Heart right ventricle (tissue), 16 donors: ENCODE measurements at regions not wholly inside any gene's neighbourhood (a gene's known extent, or its start where the extent isn't known, plus 50 kb on each side); places are given as distances from the start of the nearest gene placed in this dataset.
"Not testable (repeated sequence)": the region's sequence is repeated elsewhere in the genome, so short reads cannot be mapped to it uniquely, and the experiment has no call there.

ENCODE experiments used
- ATAC-seq, 8 donors: fragments of 200-7000 bp; cut with Tn5 transposase; one replicate each; pipeline ENCODE4 v1.9.1; 2020; ENCODE audit warnings: mild to moderate bottlenecking in 8 of 8, moderate library complexity in 8 of 8, moderate number of reproducible peaks in 1 of 8
- DNase-seq, 2 donors: peaks; one replicate each; pipeline ENCODE4 v3.0.0-alpha.2; 2020
- H3K27ac ChIP-seq, 10 donors: fragments of 200-600 bp; sonication (generic) in 2 of 10; one replicate each; pipeline versions ENCODE4 v1.5.0 to v1.8.0; 2020 to 2022; ENCODE audit warnings: mild to moderate bottlenecking in 3 of 10
- H3K27me3 ChIP-seq, 7 donors: fragments of 200-600 bp; one replicate each; pipeline ENCODE4 v1.8.0; 2021 to 2022; ENCODE audit warnings: mild to moderate bottlenecking in 2 of 7
- H3K36me3 ChIP-seq, 9 donors: fragments of 200-600 bp; sonication (generic) in 1 of 9; one replicate each; pipeline versions ENCODE4 v1.5.0 to v1.8.0; 2020 to 2022; ENCODE audit warnings: mild to moderate bottlenecking in 2 of 9
- H3K4me1 ChIP-seq, 9 donors: fragments of 200-600 bp; sonication (generic) in 1 of 9; one replicate each; pipeline versions ENCODE4 v1.5.0 to v1.8.0; 2020 to 2022; ENCODE audit warnings: mild to moderate bottlenecking in 4 of 9
- H3K4me3 ChIP-seq, 10 donors: fragments of 200-600 bp; sonication (generic) in 2 of 10; one replicate each; pipeline versions ENCODE4 v1.5.0 to v1.8.0; 2020 to 2022; ENCODE audit warnings: mild to moderate bottlenecking in 7 of 10, moderate library complexity in 2 of 10
- H3K9me3 ChIP-seq, 11 donors: fragments of 200-600 bp in 10 of 11; sonication (generic) in 2 of 11; one replicate each; pipeline versions ENCODE4 v1.5.0 to v1.8.0; 2013 to 2022; ENCODE audit warnings: mild to moderate bottlenecking in 2 of 11, control low read depth in 1 of 11, moderate library complexity in 1 of 11
- CTCF ChIP-seq, 9 donors: fragments of 200-600 bp; sonication (generic) in 2 of 9; IDR thresholded peaks; one replicate each; pipeline versions ENCODE4 v1.5.0 to v1.8.0; 2021 to 2022; ENCODE audit warnings: antibody characterized with exemption in 9 of 9, mild to moderate bottlenecking in 5 of 9, moderate library complexity in 1 of 9
- WGBS, 2 donors: extraction: QIAGEN DNeasy Blood & Tissue Kit; methylation state at CpG; one replicate each; pipeline ENCODE4 v1.1.7; 2013; ENCODE audit warnings: inconsistent platforms in 1 of 2; 5-methylcytosine and 5-hydroxymethylcytosine counted together
- intact Hi-C, 10 donors: fragments of 100-400 bp; cut with DNase I; formaldehyde crosslinking; loops; one replicate each; pipeline versions ENCODE4 v1.11.1 to v1.14.2; 2022
- donor health status: Arrhythmogenic right ventricular cardiomyopathy.
- donor health status: ischemic (EF 13 %, LVEDD 7.1; RV severe dilation, severe dysfunction).
- donor health status: healthy with polysubstance abuse.
- donor health status: DM: no; HTN: yes; CAD: no.
- donor health status: DM: no; HTN: no; CAD: no.
- donor health status: ischemic (EF 25% LVEDD 6.9; RV normal size, moderate dysfunction).
- donor health status: ischemic (EF 25% LVEDD 5.7; RV mildly dilated, moderate dysfunction).
- donor health status: healthy.
- donor health status: DM: yes; HTN: yes; CAD: no.
- donor health status: Ischemic cardiomyopathy.
- donor health status: ischemic (EF 35%, LVEDD 5.7; RV mildly dilated, moderate dysfunction).
- donor health status: nonischemic (EF 11% LVEDD 7.7; RV severe dilation, severe dysfunction).
- donor health status: DM: yes; HTN: yes; CAD: no.
- donor health status: PGD.
- donor health status: ischemic (EF 29% LVEDD 5.4; RV normal size, mild dysfunction).
- donor health status: nonischemic (EF 23%, LVEDD 6.1; RV moderate dilation, normal function).

GRCh38 chr12:127832172-127832571, 434.8 kb upstream of the TMEM132C start:
- Histone ChIP-seq H3K27ac (no peak overlapping the region), H3K9me3 (no peaks in the 10 kb centered on the region), H3K36me3 (no peaks in the 10 kb centered on the region), H3K27me3 (no peaks in the 10 kb centered on the region), H3K4me1 (peaks cover 0 to 21% (median 0%) of the 10 kb centered on the region in 9 donors), H3K4me3 (no peak overlapping the region)
- 89 to 95% methylated on average over 3 of the region's 3 CpGs for WGBS, 2 donors
- intact Hi-C loops, result no loop called here
- DNase-seq, result no peak
- no peak for ATAC-seq
- TF ChIP-seq CTCF (IDR thresholded peaks at IDR 0.05), result no peak

- H3K27ac ChIP-seq, intact Hi-C loops, ATAC-seq, DNase-seq, H3K4me1 ChIP-seq, H3K4me3 ChIP-seq, H3K27me3 ChIP-seq, H3K36me3 ChIP-seq, H3K9me3 ChIP-seq: not testable (repeated sequence)
- 67 to 76% methylated on average over 4 of the region's 4 CpGs for WGBS, 2 donors
Observed at GRCh38 chr12:127836802-127837201, 430.2 kb upstream of the TMEM132C start.

- 55 to 71% methylated on average over 5 of the region's 5 CpGs for WGBS, 2 donors
Observed at GRCh38 chr12:127857661-127858060, 409.3 kb upstream of the TMEM132C start.

DNA sequence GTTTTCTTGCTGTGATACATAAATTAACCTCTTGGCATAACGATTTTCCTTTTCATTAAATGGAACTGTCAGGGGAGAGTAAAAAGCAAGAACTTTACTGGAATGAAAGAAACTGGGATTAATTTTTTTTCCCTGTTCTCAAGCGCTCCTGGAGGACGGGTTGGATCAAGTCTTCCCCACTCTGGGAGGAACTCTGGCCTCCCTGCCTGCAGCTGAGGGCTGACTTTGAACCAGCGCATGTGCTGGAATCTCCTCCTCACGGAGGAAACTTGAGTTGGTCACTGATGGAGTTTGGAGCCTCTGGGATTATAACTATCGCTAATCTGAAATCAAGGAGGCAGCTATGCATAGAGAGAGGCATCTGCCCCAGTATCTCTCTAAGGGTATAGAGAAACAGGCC, 406.4 kb upstream of the TMEM132C start:
- peaks cover 0 to 2% (median 0%) of the 10 kb centered on the region in 7 donors for H3K27me3 ChIP-seq
- no peak overlapping the region for H3K27ac ChIP-seq
- intact Hi-C loops, result no loop called here
- ATAC-seq (no peak), DNase-seq (no peak)
- H3K9me3 ChIP-seq, result peaks cover 0 to 25% (median 8%) of the 10 kb centered on the region in 11 donors
- no peak overlapping the region for H3K4me3 ChIP-seq
- TF ChIP-seq CTCF (IDR thresholded peaks at IDR 0.05), result no peak
- no peaks in the 10 kb centered on the region for H3K36me3 ChIP-seq
- H3K4me1 ChIP-seq, result no peaks in the 10 kb centered on the region
- 83 to 86% methylated on average over 6 of the region's 6 CpGs for WGBS, 2 donors

More at GRCh38 chr12:127857661-127858060, 409.3 kb upstream of the TMEM132C start:
- no peaks in the 10 kb centered on the region for H3K36me3 ChIP-seq
- H3K4me3 ChIP-seq, result no peak overlapping the region
- no peak overlapping the region for H3K27ac ChIP-seq
- intact Hi-C loops, result no loop called here
- peaks cover 0 to 2% (median 0%) of the 10 kb centered on the region in 7 donors for H3K27me3 ChIP-seq
- no peak for TF ChIP-seq CTCF (IDR thresholded peaks at IDR 0.05)
- H3K9me3 ChIP-seq, result peaks cover 0 to 7% (median 0%) of the 10 kb centered on the region in 11 donors
- DNase-seq, result no peak
- no peak for ATAC-seq
- H3K4me1 ChIP-seq, result no peaks in the 10 kb centered on the region

- Histone ChIP-seq H3K36me3 (no peaks in the 10 kb centered on the region), H3K27ac (no peak overlapping the region), H3K4me1 (no peaks in the 10 kb centered on the region), H3K4me3 (no peak overlapping the region), H3K27me3 (peaks cover 0 to 2% (median 0%) of the 10 kb centered on the region in 7 donors), H3K9me3 (peaks cover 0 to 30% (median 11%) of the 10 kb centered on the region in 11 donors)
- no peak for TF ChIP-seq CTCF (IDR thresholded peaks at IDR 0.05)
- ATAC-seq, result no peak
- no peak for DNase-seq
- 72 to 76% methylated on average over 3 of the region's 3 CpGs for WGBS, 2 donors
- intact Hi-C loops, result no loop called here
Observed at GRCh38 chr12:127861406-127861805, 405.6 kb upstream of the TMEM132C start.
